Pancreas (tissue), 10 donors: ENCODE measurements at regions not wholly inside any gene's neighbourhood (a gene's known extent, or its start where the extent isn't known, plus 50 kb on each side); places are given as distances from the start of the nearest gene placed in this dataset.

Experiments used
- ATAC-seq, 4 donors: fragments of 200-7000 bp; cut with Tn5 transposase; one replicate each; pipeline versions ENCODE4 v1.8.0 to v1.9.1; 2020; ENCODE audit warnings: mild to moderate bottlenecking in 4 of 4, moderate library complexity in 4 of 4
- DNase-seq, 6 donors: peaks; one replicate each; pipeline ENCODE4 v3.0.0-alpha.2; 2020
- FAIRE-seq: peaks from 2 replicates; lab custom pipeline; 2012; peaks lifted over from hg19 to GRCh38; lab: Jason Lieb, UNC
- H3K27ac ChIP-seq, 4 donors: fragments of 200-600 bp; sonication (generic); 1 replicate in 3 of 4; 2 replicates in 1 of 4; pipeline versions ENCODE4 v1.5.0 to v1.8.0; 2020
- H3K27me3 ChIP-seq, 4 donors: fragments of 200-600 bp; one replicate each; pipeline ENCODE4 v1.8.0; 2021
- H3K36me3 ChIP-seq, 3 donors: fragments of 200-600 bp; sonication (generic) in 1 of 3; one replicate each; pipeline versions ENCODE4 v1.5.0 to v1.8.0; 2020 to 2021
- H3K4me1 ChIP-seq, 3 donors: fragments of 200-600 bp; one replicate each; pipeline ENCODE4 v1.8.0; 2021
- H3K4me3 ChIP-seq, 4 donors: fragments of 200-600 bp; sonication (generic) in 2 of 4; one replicate each; pipeline versions ENCODE4 v1.5.0 to v1.8.0; 2020 to 2021
- H3K9me3 ChIP-seq, 4 donors: fragments of 200-600 bp; one replicate each; pipeline ENCODE4 v1.8.0; 2021
- WGBS, 2 donors: extraction: QIAGEN DNeasy Blood & Tissue Kit; methylation state at CpG; one replicate each; pipeline ENCODE4 v1.1.7; 2013; 5-methylcytosine and 5-hydroxymethylcytosine counted together
- intact Hi-C, 3 donors: fragments of 100-400 bp; cut with DNase I; formaldehyde crosslinking; loops; one replicate each; pipeline versions ENCODE4 v1.11.1 to v1.14.2; 2022
- TF ChIP-seq, protein P1 (sequence below), 4 donors: fragments of 200-600 bp; sonication (generic) in 3 of 4; IDR thresholded peaks; one replicate each; pipeline versions ENCODE4 v1.5.0 to v1.8.0; 2021; ENCODE audit warnings: antibody characterized with exemption in 4 of 4
- donor health status: healthy with polysubstance abuse.
- donor health status: DM: no; HTN: no; CAD: no; lungs with moderate emphysema.
- donor health status: DM: no; HTN: no; CAD: no.
- donor health status: control.
- donor health status: control.
- donor health status: Bipolar disorder and iron deficiency.
- donor health status: DM: yes; HTN: yes; CAD: no.
- donor health status: DM: no; HTN: no; CAD: no.
- donor health status: DM: no; HTN: no; CAD: no.
- donor health status: DM: yes; HTN: yes; CAD: no.

DNA sequence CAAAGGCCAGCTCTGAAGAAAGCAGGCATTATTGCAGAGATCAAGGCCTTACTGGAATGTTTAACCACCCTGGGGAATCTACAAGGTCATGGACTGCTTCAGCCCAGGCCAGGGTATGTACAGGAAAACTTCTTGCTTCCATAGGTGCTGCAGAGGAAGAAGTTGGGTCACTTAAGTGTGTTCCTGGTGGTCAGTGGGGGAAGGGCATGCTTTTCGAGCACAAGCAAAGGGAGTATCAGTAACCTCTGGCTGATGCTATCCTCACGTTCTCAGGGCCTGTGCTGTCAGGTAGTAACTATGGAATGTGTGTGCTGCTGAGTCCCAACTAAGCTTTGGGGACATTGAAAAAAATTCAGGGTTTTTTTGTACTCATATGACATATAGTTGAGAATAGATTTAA, 234.0 kb upstream of the SP4 start:
- H3K4me3 ChIP-seq, result no peak overlapping the region
- no peaks in the 10 kb centered on the region for H3K27me3 ChIP-seq
- intact Hi-C loops, result no loop called here
- no peaks in the 10 kb centered on the region for H3K9me3 ChIP-seq
- WGBS, 2 donors, result 87 to 94% methylated on average over 2 of the region's 2 CpGs
- FAIRE-seq, result no peak
- no peak for ATAC-seq
- TF ChIP-seq, protein P1, sequence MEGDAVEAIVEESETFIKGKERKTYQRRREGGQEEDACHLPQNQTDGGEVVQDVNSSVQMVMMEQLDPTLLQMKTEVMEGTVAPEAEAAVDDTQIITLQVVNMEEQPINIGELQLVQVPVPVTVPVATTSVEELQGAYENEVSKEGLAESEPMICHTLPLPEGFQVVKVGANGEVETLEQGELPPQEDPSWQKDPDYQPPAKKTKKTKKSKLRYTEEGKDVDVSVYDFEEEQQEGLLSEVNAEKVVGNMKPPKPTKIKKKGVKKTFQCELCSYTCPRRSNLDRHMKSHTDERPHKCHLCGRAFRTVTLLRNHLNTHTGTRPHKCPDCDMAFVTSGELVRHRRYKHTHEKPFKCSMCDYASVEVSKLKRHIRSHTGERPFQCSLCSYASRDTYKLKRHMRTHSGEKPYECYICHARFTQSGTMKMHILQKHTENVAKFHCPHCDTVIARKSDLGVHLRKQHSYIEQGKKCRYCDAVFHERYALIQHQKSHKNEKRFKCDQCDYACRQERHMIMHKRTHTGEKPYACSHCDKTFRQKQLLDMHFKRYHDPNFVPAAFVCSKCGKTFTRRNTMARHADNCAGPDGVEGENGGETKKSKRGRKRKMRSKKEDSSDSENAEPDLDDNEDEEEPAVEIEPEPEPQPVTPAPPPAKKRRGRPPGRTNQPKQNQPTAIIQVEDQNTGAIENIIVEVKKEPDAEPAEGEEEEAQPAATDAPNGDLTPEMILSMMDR (IDR thresholded peaks at IDR 0.05), result no peak
- no peaks in the 10 kb centered on the region for H3K36me3 ChIP-seq
- H3K27ac ChIP-seq, result no peak overlapping the region
- no peaks in the 10 kb centered on the region for H3K4me1 ChIP-seq
- DNase-seq, result no peak

DNA sequence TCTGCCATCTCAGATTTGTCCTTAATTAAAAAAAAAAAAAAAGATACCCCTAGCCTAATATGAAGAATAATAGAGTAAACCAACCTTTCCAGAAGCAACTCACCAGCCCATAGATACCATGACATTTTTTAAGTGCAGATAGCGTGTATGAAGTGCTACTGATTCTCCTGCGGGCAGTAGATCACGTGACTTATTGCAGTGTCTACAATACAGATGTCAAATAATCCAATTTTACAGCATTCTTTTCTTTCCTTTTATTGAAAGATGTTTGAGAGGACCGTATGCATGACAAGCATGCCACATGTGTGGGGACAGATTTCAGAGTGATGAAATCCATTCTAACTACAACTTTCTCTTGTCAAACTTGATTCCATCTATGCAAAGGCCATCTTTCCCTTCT, 232.9 kb upstream of the SP4 start:
- Histone ChIP-seq H3K9me3 (no peaks in the 10 kb centered on the region), H3K36me3 (no peaks in the 10 kb centered on the region), H3K4me1 (no peaks in the 10 kb centered on the region), H3K4me3 (no peak overlapping the region), H3K27ac (no peak overlapping the region), H3K27me3 (no peaks in the 10 kb centered on the region)
- FAIRE-seq, result no peak
- TF ChIP-seq, protein P1 (IDR thresholded peaks at IDR 0.05), result no peak
- no peak for DNase-seq
- no peak for ATAC-seq
- WGBS, 2 donors, result 89 to 93% methylated on average over 4 of the region's 4 CpGs
- intact Hi-C loops, result no loop called here

DNA sequence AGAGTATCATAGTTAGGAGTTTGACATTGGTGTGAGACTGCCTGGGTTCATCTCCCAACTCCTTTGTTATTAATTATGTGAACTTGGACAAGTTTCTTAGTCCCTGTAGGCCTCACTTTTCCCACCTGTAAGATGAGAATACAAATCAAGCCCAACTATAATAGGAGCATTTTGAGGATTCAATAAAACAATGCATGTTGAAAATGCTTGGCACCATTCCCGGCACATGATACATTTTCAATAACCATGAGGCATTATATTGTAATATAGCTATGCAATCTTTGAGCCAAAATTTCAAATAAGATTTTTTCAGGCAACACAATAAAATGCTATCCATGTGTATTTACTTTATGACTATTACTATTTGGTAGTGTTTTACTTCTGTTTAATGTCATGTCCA, 229.0 kb upstream of the SP4 start:
- WGBS, 2 donors, result 90 to 94% methylated on average over 1 of the region's 1 CpG
- ATAC-seq, result no peak
- Histone ChIP-seq H3K36me3 (no peaks in the 10 kb centered on the region), H3K9me3 (no peaks in the 10 kb centered on the region), H3K27ac (no peak overlapping the region), H3K4me1 (no peaks in the 10 kb centered on the region), H3K4me3 (no peak overlapping the region), H3K27me3 (no peaks in the 10 kb centered on the region)
- TF ChIP-seq, protein P1 (IDR thresholded peaks at IDR 0.05), result no peak
- no peak for FAIRE-seq
- DNase-seq, result no peak
- intact Hi-C loops, result no loop called here

DNA sequence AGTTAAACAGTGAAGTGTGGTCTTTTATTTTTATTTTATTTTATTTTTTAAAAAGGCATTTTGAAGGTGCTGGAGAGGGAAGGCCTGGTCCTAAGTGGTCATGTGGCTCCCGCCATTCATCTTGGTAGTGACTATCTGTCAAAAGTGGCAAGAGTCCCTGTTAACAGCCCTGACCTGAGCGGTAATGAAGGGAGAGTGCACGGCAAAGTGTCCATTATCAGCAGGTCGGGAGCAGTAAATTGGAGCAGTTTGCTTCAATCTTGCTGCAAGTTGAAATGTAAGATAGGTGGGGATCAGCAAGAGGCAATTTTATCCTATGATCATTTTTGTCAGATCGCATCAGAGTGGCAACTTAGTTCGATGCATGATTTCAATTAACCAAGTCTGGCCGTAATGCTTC, 227.4 kb upstream of the SP4 start:
- Histone ChIP-seq H3K4me1 (no peaks in the 10 kb centered on the region), H3K27me3 (no peaks in the 10 kb centered on the region), H3K9me3 (no peaks in the 10 kb centered on the region), H3K27ac (no peak overlapping the region), H3K4me3 (no peak overlapping the region), H3K36me3 (no peaks in the 10 kb centered on the region)
- DNase-seq (no peak), ATAC-seq (no peak), FAIRE-seq (no peak)
- 61 to 64% methylated on average over 7 of the region's 7 CpGs for WGBS, 2 donors
- TF ChIP-seq, protein P1 (IDR thresholded peaks at IDR 0.05), result no peak
- intact Hi-C loops, result no loop called here

DNA sequence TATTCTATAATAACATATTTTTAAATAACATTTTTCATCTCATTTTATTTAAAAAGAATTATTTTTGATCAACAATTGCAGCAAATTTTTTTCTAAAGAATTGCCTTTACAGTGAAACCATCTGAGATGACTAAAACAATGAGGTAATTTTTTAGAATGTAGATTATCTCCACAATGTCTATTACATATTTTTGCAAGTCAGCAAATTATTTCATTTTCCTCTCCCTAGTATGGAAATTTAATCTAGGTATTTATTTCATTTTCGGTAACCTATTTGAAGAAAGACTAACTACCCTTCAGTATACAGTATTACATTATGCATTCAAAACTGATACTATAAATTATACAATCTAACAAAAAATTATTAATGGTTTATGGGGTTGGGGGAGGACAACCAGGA, 213.2 kb upstream of the SP4 start:
- intact Hi-C loops, result no loop called here
- no peak for DNase-seq
- Histone ChIP-seq H3K27ac (no peak overlapping the region), H3K36me3 (no peaks in the 10 kb centered on the region), H3K4me3 (no peak overlapping the region), H3K9me3 (no peaks in the 10 kb centered on the region), H3K27me3 (no peaks in the 10 kb centered on the region), H3K4me1 (no peaks in the 10 kb centered on the region)
- ATAC-seq, result no peak
- TF ChIP-seq, protein P1 (IDR thresholded peaks at IDR 0.05), result no peak
- WGBS, 2 donors, result 38 to 94% methylated on average over 1 of the region's 1 CpG
- FAIRE-seq, result no peak
